ENCODE measurements at regions not wholly inside any gene's neighbourhood (a gene's known extent, or its start where the extent isn't known, plus 50 kb on each side); places are given as distances from the start of the nearest gene placed in this dataset.

DNA sequence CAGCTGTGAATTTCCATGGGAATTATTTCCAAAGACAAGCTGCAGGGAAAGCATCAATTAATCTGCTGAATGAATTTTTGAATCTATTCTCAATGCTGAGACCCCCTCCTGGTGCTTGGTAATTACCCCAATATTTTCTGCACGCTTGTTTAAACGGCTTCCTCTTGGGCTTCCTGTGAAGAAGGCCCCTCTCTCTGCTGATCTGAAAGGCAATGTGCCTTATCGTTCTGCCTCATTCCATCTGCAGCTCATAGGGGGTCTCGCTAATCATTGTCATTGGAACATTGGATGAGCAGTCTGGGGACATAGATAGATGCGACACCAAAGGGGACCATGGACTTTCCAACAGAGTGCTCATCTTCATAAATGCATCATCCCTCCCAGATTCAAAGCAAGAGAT is 851.6 kb downstream of the PDHA2 start:
- DNase-seq (ENCODE audit: low spot score), result no peak

GRCh38 chr4:96698831-96699230 is 858.9 kb downstream of the PDHA2 start:
- DNase-seq (ENCODE audit: low spot score), result no peak

DNA sequence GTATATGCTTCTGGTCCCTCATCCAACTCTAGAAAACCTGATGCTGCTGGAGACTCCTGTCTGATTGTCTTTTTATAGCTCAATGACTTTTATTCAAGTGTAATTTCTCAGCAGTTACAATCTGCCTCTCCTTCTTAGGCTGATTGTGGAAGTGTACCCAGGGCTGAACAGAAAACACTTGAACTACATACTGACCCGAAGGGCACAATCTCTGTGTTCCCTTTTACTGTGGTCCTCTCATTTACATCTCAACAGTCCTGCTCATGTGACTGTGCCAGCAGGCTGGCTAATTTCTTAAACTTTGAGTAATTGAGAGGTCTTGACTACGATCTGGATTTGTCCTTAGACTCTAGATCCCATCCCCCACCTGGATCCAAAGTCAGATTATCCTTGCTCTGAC is 863.4 kb downstream of the PDHA2 start:
- DNase-seq (ENCODE audit: low spot score), result no peak

- DNase-seq (ENCODE audit: low spot score), result no peak
Observed at GRCh38 chr4:96708766-96709165, 868.9 kb downstream of the PDHA2 start.

- no peak for DNase-seq (ENCODE audit: low spot score)
Observed at GRCh38 chr4:96713271-96713850, 873.5 kb downstream of the PDHA2 start.

- DNase-seq (ENCODE audit: low spot score), result no peak
Observed at GRCh38 chr4:96729641-96730040, 889.7 kb downstream of the PDHA2 start.

- DNase-seq (ENCODE audit: low spot score), result no peak
Observed at GRCh38 chr4:96730432-96730831, 890.5 kb downstream of the PDHA2 start.

DNA sequence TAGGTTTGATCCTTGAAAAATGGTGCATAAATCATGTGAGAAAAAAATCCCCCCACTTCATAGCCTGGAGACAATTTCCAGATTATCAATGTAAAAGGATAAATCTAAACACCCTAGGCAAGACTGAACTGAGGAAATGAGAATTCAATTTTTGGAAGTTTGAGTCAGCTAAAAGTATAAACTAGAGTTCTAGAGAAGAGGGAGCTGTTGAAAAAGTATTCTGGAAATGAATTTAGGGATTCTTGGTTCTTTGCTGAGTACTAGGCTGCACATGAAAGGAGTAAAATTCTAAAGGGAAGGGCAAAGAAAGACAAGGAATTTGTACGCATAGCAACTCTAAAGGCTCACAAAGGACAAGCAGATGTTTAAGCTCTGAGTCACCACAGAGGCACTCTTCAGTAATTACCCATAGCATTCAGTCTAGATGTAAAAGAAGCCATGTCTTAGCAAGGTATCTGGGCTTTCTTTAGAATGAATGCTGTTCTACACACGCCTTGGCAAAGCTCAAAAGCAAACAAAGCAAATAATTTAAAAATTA is 896.5 kb downstream of the PDHA2 start:
- no peak for DNase-seq (ENCODE audit: low spot score)

DNA sequence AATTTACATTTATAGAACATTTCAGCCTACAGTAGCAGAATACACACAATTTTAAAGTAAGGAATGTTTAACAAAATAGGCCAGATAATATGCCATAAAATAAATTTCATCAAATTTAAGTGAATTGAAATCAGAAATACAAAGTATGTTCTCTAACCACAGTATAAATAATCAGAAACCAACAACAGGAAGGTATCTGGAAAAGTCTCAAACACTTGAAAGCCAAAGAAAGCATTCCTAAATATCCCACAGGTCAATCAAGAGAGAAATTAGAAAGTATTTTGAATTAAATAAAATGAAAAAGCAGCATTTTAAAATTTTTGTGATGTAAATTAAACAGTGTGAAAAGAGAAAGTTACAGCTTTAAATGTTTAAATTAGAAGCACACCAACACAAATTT is 899.2 kb downstream of the PDHA2 start:
- no peak for DNase-seq (ENCODE audit: low spot score)

DNA sequence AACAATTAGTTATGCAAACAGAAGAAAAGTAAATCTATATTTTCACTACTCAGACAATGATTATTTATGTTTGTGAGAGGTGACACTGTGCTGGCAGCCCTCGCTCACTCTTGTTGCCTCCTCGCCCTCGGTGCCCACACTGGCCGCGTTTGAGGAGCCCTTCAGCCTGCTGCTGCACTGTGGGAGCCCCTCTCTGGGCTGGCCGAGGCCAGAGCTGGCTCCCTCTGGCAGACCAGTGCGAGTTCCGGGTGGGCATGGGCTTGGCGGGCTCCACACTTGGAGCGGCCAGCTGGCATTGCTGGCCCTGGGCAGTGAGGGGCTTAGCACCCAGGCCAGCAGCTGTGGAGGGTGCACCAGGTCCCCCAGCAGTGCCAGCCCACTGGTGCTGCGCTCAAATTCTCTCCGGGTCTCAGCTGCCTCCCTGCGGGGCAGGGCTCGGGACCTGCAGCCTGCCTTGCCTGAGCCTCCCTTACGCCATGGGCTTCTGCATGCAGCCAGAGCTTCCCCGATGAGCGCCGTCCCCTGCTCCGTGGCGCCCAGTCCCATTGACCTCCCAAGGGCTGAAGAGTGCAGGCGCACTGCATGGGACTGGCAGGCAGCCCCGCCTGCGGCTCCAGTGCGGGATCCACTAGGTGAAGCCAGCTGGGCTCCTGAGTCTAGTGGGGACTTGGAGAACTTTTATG is 902.6 kb downstream of the PDHA2 start:
- DNase-seq (ENCODE audit: low spot score), result no peak

DNA sequence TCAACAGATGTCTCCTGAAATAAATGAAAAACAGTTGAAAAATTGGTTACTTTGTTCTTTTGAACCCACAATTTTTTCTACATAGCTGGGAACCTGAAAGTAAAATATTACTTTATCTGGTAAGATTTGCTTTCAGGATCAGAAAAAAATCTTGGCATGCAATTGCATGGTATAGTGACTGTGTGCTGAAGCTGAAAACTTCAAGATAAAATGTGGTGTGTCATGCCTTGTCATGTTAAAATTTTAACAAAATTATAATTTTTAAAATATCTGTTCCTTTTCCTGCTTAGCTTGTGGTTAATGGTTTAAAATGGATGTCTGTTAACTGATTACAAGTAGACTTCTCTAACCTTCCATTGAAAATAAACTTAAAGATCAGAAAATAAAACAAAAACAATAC is 904.8 kb downstream of the PDHA2 start:
- no peak for DNase-seq (ENCODE audit: low spot score)

GRCh38 chr4:96753216-96753615 is 913.3 kb downstream of the PDHA2 start:
- no peak for DNase-seq (ENCODE audit: low spot score)

- DNase-seq (ENCODE audit: low spot score), result no peak
Observed at GRCh38 chr4:96755569-96756484, 915.9 kb downstream of the PDHA2 start.

DNA sequence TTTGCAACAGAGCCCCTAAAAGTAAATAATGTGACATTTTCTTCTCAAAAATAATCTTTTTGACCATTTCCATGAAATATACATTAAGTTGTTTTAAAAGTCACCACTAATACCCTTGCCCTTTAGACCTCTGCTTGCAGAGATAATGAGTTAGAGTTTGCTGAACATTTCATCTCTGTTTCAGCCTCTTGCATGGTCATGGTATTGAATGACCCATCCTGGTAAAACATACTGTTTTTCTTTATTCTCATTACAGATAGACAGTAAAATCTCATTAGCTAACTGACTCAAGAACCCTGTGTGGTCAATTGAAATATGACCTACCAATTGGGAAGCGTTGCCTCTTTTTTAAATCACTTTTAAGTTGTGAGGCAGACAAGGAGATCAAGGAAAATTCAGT is 916.7 kb downstream of the PDHA2 start:
- no peak for DNase-seq (ENCODE audit: low spot score)

- DNase-seq (ENCODE audit: low spot score), result no peak
Observed at GRCh38 chr4:96763546-96763945, 923.7 kb downstream of the PDHA2 start.

DNA sequence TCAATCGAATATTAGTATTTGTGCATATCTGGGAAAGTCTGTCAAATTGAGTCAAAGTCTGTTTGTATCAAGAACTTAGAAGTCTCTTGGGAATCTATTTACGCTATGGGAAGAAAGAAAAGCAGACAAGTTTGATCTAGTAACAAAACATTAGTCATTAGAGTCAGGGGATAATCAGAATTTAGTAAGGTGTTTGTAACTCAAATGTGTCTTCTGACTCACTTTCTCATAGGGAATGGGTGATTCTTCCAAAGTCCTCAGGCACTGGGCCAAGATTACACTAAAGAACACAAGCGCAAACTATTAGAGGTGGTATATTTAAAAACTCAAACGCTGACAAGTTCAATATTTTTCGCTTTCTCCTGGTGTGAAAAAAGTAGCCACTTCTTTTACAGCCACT is 926.5 kb downstream of the PDHA2 start:
- DNase-seq (ENCODE audit: low spot score), result no peak

- no peak for DNase-seq (ENCODE audit: low spot score)
Observed at GRCh38 chr4:96767815-96768480, 928.1 kb downstream of the PDHA2 start.

GRCh38 chr4:96775501-96775900 is 935.6 kb downstream of the PDHA2 start:
- DNase-seq (ENCODE audit: low spot score), result no peak

DNA sequence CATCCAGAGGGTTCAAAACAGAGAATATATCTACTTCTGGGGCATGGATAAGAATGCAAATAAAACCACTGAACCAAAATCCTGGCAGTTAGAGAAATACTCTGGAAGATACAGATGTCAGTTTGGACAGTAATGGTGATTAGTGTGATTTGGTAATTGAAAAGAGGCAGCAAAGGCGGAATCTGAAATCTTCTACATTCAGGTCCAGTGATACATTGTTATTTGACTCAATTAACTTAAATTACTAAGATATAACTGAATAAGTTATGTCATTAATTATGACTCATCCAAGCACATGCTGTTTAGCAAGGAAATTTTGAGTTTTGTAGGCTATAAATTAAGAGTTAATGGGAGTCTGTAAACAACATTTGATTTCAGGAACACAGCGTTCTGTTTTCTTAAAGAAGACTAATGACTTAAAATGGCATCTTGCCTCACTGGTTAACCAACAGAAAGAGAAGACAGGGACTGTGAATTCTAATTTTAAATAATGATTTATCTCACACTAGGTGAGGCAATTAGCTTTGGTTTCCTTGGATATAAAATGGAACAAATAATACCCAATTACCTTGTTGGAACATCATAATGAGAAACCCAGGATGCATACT is 937.1 kb downstream of the PDHA2 start:
- DNase-seq (ENCODE audit: low spot score), result no peak

GRCh38 chr4:96784336-96784735 is 944.4 kb downstream of the PDHA2 start:
- DNase-seq (ENCODE audit: low spot score), result no peak

DNA sequence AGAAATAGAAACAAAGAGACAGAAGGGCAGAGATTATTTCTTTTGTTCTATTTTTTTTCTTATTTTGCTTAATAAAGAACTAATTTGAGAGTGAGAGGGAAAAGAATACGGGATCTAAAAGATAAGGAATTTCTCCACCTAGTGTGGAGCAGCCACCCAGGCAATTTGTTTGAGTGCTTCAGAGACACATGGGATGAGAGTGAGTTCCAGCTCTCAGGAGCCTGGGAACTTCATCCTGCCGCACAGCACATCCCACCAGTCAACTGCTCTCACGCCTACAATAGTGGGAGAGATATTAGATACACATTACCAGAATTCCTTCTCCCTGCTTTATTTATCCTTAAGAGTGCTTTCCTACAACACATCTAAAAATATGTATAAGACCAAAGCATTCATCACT is 946.4 kb downstream of the PDHA2 start:
- no peak for DNase-seq (ENCODE audit: low spot score)

- no peak for DNase-seq (ENCODE audit: low spot score)
Observed at GRCh38 chr4:96787766-96788165, 947.9 kb downstream of the PDHA2 start.
